Neural cell (in vitro differentiated cells): ENCODE measurements at regions not wholly inside any gene's neighbourhood (a gene's known extent, or its start where the extent isn't known, plus 50 kb on each side); places are given as distances from the start of the nearest gene placed in this dataset.

Source experiments
- H2AFZ ChIP-seq: fragments of 200-600, 300-800 bp; sonication (generic), shearing (Covaris generic); 2 replicates; pipeline ENCODE4 v1.6.0; 2014; ENCODE audit warnings: low read depth, mild to moderate bottlenecking, antibody characterized with exemption, low read length, moderate library complexity
- H3F3A ChIP-seq: fragments of 200-600 bp; shearing (Covaris generic); 2 replicates; pipeline ENCODE4 v1.6.1; 2016; ENCODE audit warnings: mild to moderate bottlenecking, moderate library complexity, mixed read lengths, antibody characterized with exemption, low read length; ENCODE audit not compliant: insufficient read depth, poor library complexity, severe bottlenecking
- H3K27ac ChIP-seq: fragments of 200-600, 300-800 bp; sonication (generic), shearing (Covaris generic); 2 replicates; pipeline ENCODE4 v1.5.1; 2014; ENCODE audit warnings: mild to moderate bottlenecking, low read length, moderate library complexity
- H3K27me3 ChIP-seq: fragments of 300-800, 200-600 bp; sonication (generic), shearing (Covaris generic); 2 replicates; pipeline ENCODE4 v1.6.0; 2014; ENCODE audit warnings: mild to moderate bottlenecking, low read depth, low read length, moderate library complexity; ENCODE audit not compliant: insufficient read depth
- H3K36me3 ChIP-seq: fragments of 300-800, 200-600 bp; sonication (generic), shearing (Covaris generic); 2 replicates; pipeline ENCODE4 v1.5.1; 2014; ENCODE audit warnings: mild to moderate bottlenecking, antibody characterized with exemption, low read length, moderate library complexity; ENCODE audit not compliant: insufficient read depth
- H3K4me2 ChIP-seq: fragments of 300-800, 200-600 bp; sonication (generic), shearing (Covaris generic); 2 replicates; pipeline ENCODE4 v1.6.0; 2014; ENCODE audit warnings: mild to moderate bottlenecking, low read length
- H3K4me3 ChIP-seq: fragments of 300-800, 200-600 bp; sonication (generic), shearing (Covaris generic); 2 replicates; pipeline ENCODE4 v1.5.1; 2014; ENCODE audit warnings: mild to moderate bottlenecking, low read length, moderate library complexity
- H3K79me2 ChIP-seq: fragments of 200-600 bp; shearing (Covaris generic); replicated peaks from 2 replicates; pipeline ENCODE4 v1.6.0; 2014; ENCODE audit warnings: mild to moderate bottlenecking, low read length, moderate library complexity; ENCODE audit not compliant: insufficient read depth
- H3K9ac ChIP-seq: fragments of 300-800, 200-600 bp; sonication (generic), shearing (Covaris generic); 2 replicates; pipeline ENCODE4 v1.6.1; 2016; ENCODE audit warnings: mild to moderate bottlenecking, low read length, mixed read lengths
- H3K9me2 ChIP-seq: fragments of 200-600 bp; shearing (Covaris generic); 2 replicates; pipeline ENCODE4 v1.6.1; 2016; ENCODE audit warnings: mild to moderate bottlenecking, low read length, mixed read lengths; ENCODE audit not compliant: insufficient read depth
- H3K9me3 ChIP-seq: fragments of 200-600, 300-800 bp; sonication (generic), shearing (Covaris generic); 2 replicates; pipeline ENCODE4 v1.6.1; 2016; ENCODE audit warnings: mild to moderate bottlenecking, mixed run types, low read length, moderate library complexity, mixed read lengths
- H4K20me1 ChIP-seq: fragments of 200-600 bp; shearing (Covaris generic); 2 replicates; pipeline ENCODE4 v1.6.1; 2016; ENCODE audit warnings: mild to moderate bottlenecking, mixed run types; ENCODE audit not compliant: insufficient read depth
- CTCF ChIP-seq: fragments of 450-650 bp; IDR thresholded peaks from 2 replicates; pipeline ENCODE4 v1.5.1; 2014; ENCODE audit warnings: antibody characterized with exemption, mild to moderate bottlenecking, moderate library complexity; ENCODE audit not compliant: poor library complexity, severe bottlenecking
- EP300 ChIP-seq: fragments of 450-650 bp; conservative IDR thresholded peaks from 2 replicates; pipeline ENCODE4 v1.6.1; 2014; ENCODE audit warnings: antibody characterized with exemption, mild to moderate bottlenecking, moderate library complexity; ENCODE audit not compliant: poor library complexity, severe bottlenecking
- EZH2 ChIP-seq: fragments of 200-600, 300-800 bp; shearing (Covaris generic), sonication (generic); IDR thresholded peaks from 2 replicates; pipeline ENCODE4 v1.6.1; 2014; ENCODE audit warnings: antibody characterized with exemption, low read length, borderline replicate concordance, mild to moderate bottlenecking; ENCODE audit not compliant: insufficient read depth, poor library complexity, severe bottlenecking
- MXI1 ChIP-seq: fragments of 450-650 bp; conservative IDR thresholded peaks from 2 replicates; pipeline ENCODE4 v1.6.1; 2014; ENCODE audit warnings: antibody characterized with exemption, mild to moderate bottlenecking; ENCODE audit not compliant: poor library complexity, severe bottlenecking
- POLR2AphosphoS5 ChIP-seq: IDR thresholded peaks from 2 replicates; pipeline ENCODE4 v1.6.1; 2012
- RAD21 ChIP-seq: fragments of 450-650 bp; conservative IDR thresholded peaks from 2 replicates; pipeline ENCODE4 v1.6.1; 2014; ENCODE audit warnings: antibody characterized with exemption, mild to moderate bottlenecking, moderate library complexity
- REST ChIP-seq: IDR thresholded peaks from 2 replicates; pipeline ENCODE4 v1.6.1; 2012; ENCODE audit warnings: borderline replicate concordance
- SMC3 ChIP-seq: fragments of 450-650 bp; conservative IDR thresholded peaks from 2 replicates; pipeline ENCODE4 v1.6.1; 2014; ENCODE audit warnings: antibody characterized with exemption, mild to moderate bottlenecking, moderate library complexity; ENCODE audit not compliant: poor library complexity
- TAF1 ChIP-seq: IDR thresholded peaks from 2 replicates; pipeline ENCODE4 v1.6.1; 2012; ENCODE audit warnings: low read depth

DNA sequence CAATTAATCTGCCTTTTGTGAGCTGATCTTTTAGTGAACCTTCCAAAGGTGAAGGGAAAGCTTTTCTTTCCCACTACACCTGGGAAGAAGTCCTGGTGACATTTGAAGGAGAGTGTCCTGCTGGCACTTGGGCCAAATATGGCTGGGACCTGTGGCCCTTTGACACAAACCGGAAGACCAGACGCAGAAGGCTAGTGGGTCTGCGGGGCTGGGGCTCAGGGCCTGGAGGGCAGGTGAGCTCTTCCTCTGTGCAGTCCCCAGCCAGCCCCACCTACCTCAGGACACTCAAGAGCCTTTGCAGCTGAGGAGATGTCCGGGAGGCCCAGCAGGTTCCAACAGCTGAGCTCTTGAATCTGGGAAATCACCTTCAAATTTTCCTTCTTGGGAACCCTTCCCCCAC, 138.0 kb upstream of the THY1 start:
- TF ChIP-seq POLR2AphosphoS5, result no peak
- TF ChIP-seq MXI1, result no peak
- no peak for TF ChIP-seq RAD21
- TF ChIP-seq TAF1, result no peak
- no peak for TF ChIP-seq REST
- no peak for TF ChIP-seq EP300
- TF ChIP-seq CTCF, result no peak
- no peak for TF ChIP-seq EZH2
- no peak for TF ChIP-seq SMC3
- H3K9me3 ChIP-seq, result no peaks in the 10 kb centered on the region
- no peak overlapping the region for H3K4me2 ChIP-seq
- H3K79me2 ChIP-seq, result no peaks in the 10 kb centered on the region
- no peak overlapping the region for H3K4me3 ChIP-seq
- no peaks in the 10 kb centered on the region for H4K20me1 ChIP-seq
- H3K27ac ChIP-seq, result no peak overlapping the region
- no peaks in the 10 kb centered on the region for H3K9me2 ChIP-seq
- H3K36me3 ChIP-seq, result no peaks in the 10 kb centered on the region
- no peak overlapping the region for H3K9ac ChIP-seq
- no peaks in the 10 kb centered on the region for H3K27me3 ChIP-seq
- H3F3A ChIP-seq, result no peaks in the 10 kb centered on the region
- H2AFZ ChIP-seq, result no peak overlapping the region

- no peaks in the 10 kb centered on the region for H4K20me1 ChIP-seq
- TF ChIP-seq MXI1 (no peak), EP300 (no peak), RAD21 (no peak), EZH2 (no peak), TAF1 (no peak), CTCF (no peak), REST (no peak), SMC3 (no peak), POLR2AphosphoS5 (no peak)
These were observed 137.3 kb upstream of the THY1 start for GRCh38 chr11:119560291-119560690.

More at GRCh38 chr11:119560291-119560690, 137.3 kb upstream of the THY1 start:
- no peak overlapping the region for H2AFZ ChIP-seq
- H3F3A ChIP-seq, result no peaks in the 10 kb centered on the region
- H3K27me3 ChIP-seq, result no peaks in the 10 kb centered on the region
- no peaks in the 10 kb centered on the region for H3K36me3 ChIP-seq
- no peaks in the 10 kb centered on the region for H3K9me2 ChIP-seq
- H3K4me3 ChIP-seq, result no peak overlapping the region
- no peaks in the 10 kb centered on the region for H3K9me3 ChIP-seq
- no peak overlapping the region for H3K9ac ChIP-seq
- no peak overlapping the region for H3K27ac ChIP-seq
- H3K79me2 ChIP-seq, result no peaks in the 10 kb centered on the region
- no peak overlapping the region for H3K4me2 ChIP-seq
